Tibial nerve (tissue), 4 donors: ENCODE measurements at regions not wholly inside any gene's neighbourhood (a gene's known extent, or its start where the extent isn't known, plus 50 kb on each side); places are given as distances from the start of the nearest gene placed in this dataset.

Experiments used
- DNase-seq, 2 donors: peaks; one replicate each; pipeline ENCODE4 v3.0.0-alpha.2; 2019; ENCODE audit warnings: low spot score in 2 of 2
- H3K27ac ChIP-seq, 4 donors: fragments of 200-600 bp; sonication (generic) in 3 of 4; one replicate each; pipeline ENCODE4 v1.5.1; 2017 to 2019; ENCODE audit warnings: mild to moderate bottlenecking in 1 of 4
- H3K27me3 ChIP-seq, 2 donors: fragments of 200-600 bp; sonication (generic) in 1 of 2; one replicate each; pipeline versions ENCODE4 v1.5.1 to v1.6.0; 2017 to 2019
- H3K36me3 ChIP-seq, 3 donors: fragments of 200-600 bp; sonication (generic); one replicate each; pipeline ENCODE4 v1.5.1; 2018 to 2019
- H3K4me1 ChIP-seq, 4 donors: fragments of 200-600 bp; sonication (generic) in 3 of 4; one replicate each; pipeline ENCODE4 v1.5.1; 2017 to 2019
- H3K4me3 ChIP-seq, 4 donors: fragments of 200-600 bp; sonication (generic) in 3 of 4; one replicate each; pipeline ENCODE4 v1.5.1; 2017 to 2019; ENCODE audit warnings: mild to moderate bottlenecking in 1 of 4, moderate library complexity in 1 of 4
- H3K9me3 ChIP-seq, 4 donors: fragments of 200-600 bp; sonication (generic) in 3 of 4; one replicate each; pipeline ENCODE4 v1.5.1; 2017 to 2019
- CTCF ChIP-seq, 5 experiments: fragments of 200-600 bp in 3 of 5; fragments of 450-650 bp in 2 of 5; sonication (generic) in 3 of 5; IDR thresholded peaks; one replicate each; pipeline ENCODE4 v1.5.1; 2016 to 2019; ENCODE audit warnings: antibody characterized with exemption in 5 of 5, mild to moderate bottlenecking in 3 of 5, moderate library complexity in 2 of 5
- EP300 ChIP-seq, 2 donors: sonication (generic); formaldehyde crosslinking; IDR thresholded peaks; one replicate each; pipeline ENCODE4 v1.6.1; 2017; ENCODE audit warnings: antibody characterized with exemption in 2 of 2, mild to moderate bottlenecking in 1 of 2
- POLR2A ChIP-seq, 2 donors: fragments of 450-650 bp; IDR thresholded peaks; one replicate each; pipeline ENCODE4 v1.6.1; 2017; ENCODE audit warnings: antibody characterized with exemption in 2 of 2, mild to moderate bottlenecking in 2 of 2, moderate library complexity in 2 of 2
- WGBS, 2 donors: methylation state at CpG; one replicate each; pipeline ENCODE4 v1.1.5; 2018; 5-methylcytosine and 5-hydroxymethylcytosine counted together

- TF ChIP-seq POLR2A (IDR thresholded peaks at IDR 0.05) (no peak), EP300 (IDR thresholded peaks at IDR 0.05) (peak; percentile 43 to 50)
- no peaks in the 10 kb centered on the region for H3K9me3 ChIP-seq
- WGBS, 2 donors = 1 to 4% methylated on average over 6 of the region's 6 CpGs
- peak overlapping the region; percentile 26 to 92 (median 82) for H3K27ac ChIP-seq
- DNase-seq = peak in 1 of 2 donors; percentile 52
- no peaks in the 10 kb centered on the region for H3K36me3 ChIP-seq
- no peaks in the 10 kb centered on the region for H3K27me3 ChIP-seq
- peak overlapping the region in 3 of 4 donors; percentile 6 to 19 (median 16) for H3K4me3 ChIP-seq
- H3K4me1 ChIP-seq = peaks cover 0 to 66% (median 48%) of the 10 kb centered on the region in 4 donors
Measured at GRCh38 chr9:693201-694091, 148.1 kb upstream of the DMRT1 start.

GRCh38 chr9:694092-694402, 147.4 kb upstream of the DMRT1 start:
- peak overlapping the region in 2 of 4 donors; percentile 11 to 19 for H3K4me3 ChIP-seq

GRCh38 chr9:694403-695154, 146.9 kb upstream of the DMRT1 start:
- peak overlapping the region in 3 of 4 donors; percentile 1 to 25 (median 19) for H3K4me3 ChIP-seq
- H3K36me3 ChIP-seq = no peaks in the 10 kb centered on the region
- H3K9me3 ChIP-seq = no peaks in the 10 kb centered on the region
- TF ChIP-seq CTCF (IDR thresholded peaks at IDR 0.05) (no peak), EP300 (IDR thresholded peaks at IDR 0.05) (peak; percentile 10 to 55), POLR2A (IDR thresholded peaks at IDR 0.05) (no peak)
- DNase-seq = no peak
- WGBS, 2 donors = 12 to 24% methylated on average over 8 of the region's 8 CpGs
- peak overlapping the region; percentile 26 to 92 (median 82) for H3K27ac ChIP-seq
- no peaks in the 10 kb centered on the region for H3K27me3 ChIP-seq
- peaks cover 0 to 68% (median 48%) of the 10 kb centered on the region in 4 donors for H3K4me1 ChIP-seq

More at GRCh38 chr9:694092-694402, 147.4 kb upstream of the DMRT1 start:
- Histone ChIP-seq H3K27me3 (no peaks in the 10 kb centered on the region), H3K4me1 (peaks cover 0 to 68% (median 48%) of the 10 kb centered on the region in 4 donors), H3K36me3 (no peaks in the 10 kb centered on the region), H3K27ac (peak overlapping the region; percentile 26 to 92 (median 82)), H3K9me3 (no peaks in the 10 kb centered on the region)
- WGBS, 2 donors = 18 to 28% methylated on average over 1 of the region's 1 CpG
- no peak for DNase-seq
- no peak for TF ChIP-seq POLR2A (IDR thresholded peaks at IDR 0.05)
- no peak for TF ChIP-seq EP300 (IDR thresholded peaks at IDR 0.05)
- no peak for TF ChIP-seq CTCF (IDR thresholded peaks at IDR 0.05)

GRCh38 chr9:695252-695651, 146.2 kb upstream of the DMRT1 start:
- Histone ChIP-seq H3K4me3 (no peak overlapping the region), H3K36me3 (no peaks in the 10 kb centered on the region), H3K4me1 (peaks cover 0 to 68% (median 48%) of the 10 kb centered on the region in 4 donors), H3K27ac (peak overlapping the region; percentile 26 to 92 (median 82)), H3K9me3 (no peaks in the 10 kb centered on the region), H3K27me3 (no peaks in the 10 kb centered on the region)
- 56 to 58% methylated on average over 4 of the region's 4 CpGs for WGBS, 2 donors
- DNase-seq = no peak
- no peak for TF ChIP-seq CTCF (IDR thresholded peaks at IDR 0.05)
- no peak for TF ChIP-seq POLR2A (IDR thresholded peaks at IDR 0.05)
- no peak for TF ChIP-seq EP300 (IDR thresholded peaks at IDR 0.05)

- no peaks in the 10 kb centered on the region for H3K9me3 ChIP-seq
- TF ChIP-seq EP300 (IDR thresholded peaks at IDR 0.05) (peak in 1 of 2 donors; percentile 17), POLR2A (IDR thresholded peaks at IDR 0.05) (no peak), CTCF (IDR thresholded peaks at IDR 0.05) (peak in 1 of 5 experiments; percentile 11)
- H3K36me3 ChIP-seq = no peaks in the 10 kb centered on the region
- WGBS, 2 donors = 38 to 41% methylated on average over 9 of the region's 9 CpGs
- H3K27me3 ChIP-seq = no peaks in the 10 kb centered on the region
- H3K4me1 ChIP-seq = peaks cover 0 to 78% (median 51%) of the 10 kb centered on the region in 4 donors
- peak overlapping the region in 2 of 4 donors; percentile 76 to 87 for H3K27ac ChIP-seq
- DNase-seq = no peak
- no peak overlapping the region for H3K4me3 ChIP-seq
Measured at GRCh38 chr9:696332-697323, 144.9 kb upstream of the DMRT1 start.
